ENCODE measurements at regions not wholly inside any gene's neighbourhood (a gene's known extent, or its start where the extent isn't known, plus 50 kb on each side); places are given as distances from the start of the nearest gene placed in this dataset.

DNA sequence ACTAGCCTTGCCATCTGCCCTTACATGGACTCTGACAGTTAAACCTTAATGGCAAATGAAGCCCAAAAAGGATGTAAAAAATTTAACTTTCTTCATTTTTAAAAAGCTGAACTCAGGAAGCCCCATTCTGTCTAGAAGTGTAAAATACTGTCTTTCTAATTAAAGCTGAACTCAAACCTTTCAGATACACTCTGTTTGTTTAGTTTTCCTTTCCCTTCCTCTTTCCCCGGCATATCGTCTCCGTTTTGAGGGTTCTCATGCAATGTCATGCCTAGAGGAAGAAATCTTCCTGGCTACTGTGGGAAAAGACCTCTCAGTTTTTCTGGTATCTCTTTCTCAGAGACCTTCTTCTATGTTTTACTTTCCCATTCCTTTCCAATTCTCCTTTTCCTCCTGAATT, 841.5 kb downstream of the DTWD2 start:
- no peak for DNase-seq
- TF ChIP-seq CTCF (IDR thresholded peaks at IDR 0.05; ENCODE audit: borderline replicate concordance), result no peak

GRCh38 chr5:118144540-118144939, 843.8 kb downstream of the DTWD2 start:
- no peak for TF ChIP-seq CTCF (IDR thresholded peaks at IDR 0.05; ENCODE audit: borderline replicate concordance)

More for the DNA sequence above, 841.5 kb downstream of the DTWD2 start:
- Histone ChIP-seq H3K4me1 (peaks cover 5% of the 10 kb centered on the region), H3K27ac (replicated peaks) (no peak overlapping the region), H3K4me3 (no peak overlapping the region), H3K27me3 (ENCODE audit: low read depth) (no peaks in the 10 kb centered on the region), H3K36me3 (no peaks in the 10 kb centered on the region), H3K9me3 (replicated peaks) (peaks cover 5% of the 10 kb centered on the region)
- intact Hi-C loops (cut with micrococcal nuclease), result no loop called here

DNA sequence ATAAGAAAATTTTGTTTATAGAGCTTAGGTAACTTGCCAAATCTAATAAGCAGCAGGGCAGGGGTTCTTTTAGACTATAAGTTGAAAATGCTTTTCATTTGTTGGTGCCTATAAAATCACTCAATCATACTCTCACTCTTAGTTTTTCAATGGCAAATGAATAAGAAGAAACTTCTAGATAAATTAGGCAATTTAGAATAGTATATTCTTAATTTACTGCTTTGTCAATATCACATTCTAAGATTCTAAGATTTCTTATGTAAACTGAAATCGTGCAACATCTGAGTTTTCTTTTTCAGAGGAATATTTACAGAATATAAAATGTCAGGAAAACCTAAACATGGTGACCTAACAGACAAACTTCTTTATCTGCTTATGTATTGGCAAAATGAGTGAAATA, 849.0 kb downstream of the DTWD2 start:
- no peak overlapping the region for H3K4me3 ChIP-seq
- DNase-seq, result no peak
- no peaks in the 10 kb centered on the region for H3K27me3 ChIP-seq (ENCODE audit: low read depth)
- no peak for TF ChIP-seq CTCF (IDR thresholded peaks at IDR 0.05; ENCODE audit: borderline replicate concordance)
- peaks cover 1% of the 10 kb centered on the region for H3K4me1 ChIP-seq
- no peaks in the 10 kb centered on the region for H3K9me3 ChIP-seq (replicated peaks)
- H3K27ac ChIP-seq (replicated peaks), result no peak overlapping the region
- no peaks in the 10 kb centered on the region for H3K36me3 ChIP-seq
- intact Hi-C loops (cut with micrococcal nuclease), result no loop called here

More at GRCh38 chr5:118144540-118144939, 843.8 kb downstream of the DTWD2 start:
- Histone ChIP-seq H3K36me3 (no peaks in the 10 kb centered on the region), H3K4me1 (peaks cover 5% of the 10 kb centered on the region), H3K27me3 (ENCODE audit: low read depth) (no peaks in the 10 kb centered on the region), H3K9me3 (replicated peaks) (no peaks in the 10 kb centered on the region), H3K27ac (replicated peaks) (no peak overlapping the region), H3K4me3 (no peak overlapping the region)
- intact Hi-C loops (cut with micrococcal nuclease), result no loop called here
- no peak for DNase-seq

DNA sequence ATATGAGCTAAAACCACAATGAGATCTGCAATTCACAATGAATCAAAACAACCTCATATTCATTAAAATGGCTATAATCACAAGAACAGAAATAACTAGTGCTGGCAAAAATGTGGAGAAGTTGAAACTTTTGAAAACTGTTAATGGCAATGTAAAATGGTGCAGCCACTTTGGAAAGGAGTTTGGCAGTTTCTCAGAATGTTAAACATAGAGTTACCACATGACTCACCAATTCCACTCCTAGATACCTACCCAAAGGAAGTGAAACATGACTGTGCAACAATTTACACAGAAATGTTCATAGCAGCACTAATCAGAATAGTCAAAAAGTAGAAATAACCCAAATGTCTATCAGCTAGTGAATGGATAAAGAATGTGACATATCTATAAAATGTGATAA, 862.2 kb downstream of the DTWD2 start:
- Histone ChIP-seq H3K4me3 (no peak overlapping the region), H3K27me3 (ENCODE audit: low read depth) (no peaks in the 10 kb centered on the region), H3K4me1 (no peaks in the 10 kb centered on the region), H3K36me3 (no peaks in the 10 kb centered on the region), H3K9me3 (replicated peaks) (no peaks in the 10 kb centered on the region), H3K27ac (replicated peaks) (no peak overlapping the region)
- intact Hi-C loops (cut with micrococcal nuclease), result no loop called here
- no peak for TF ChIP-seq CTCF (IDR thresholded peaks at IDR 0.05; ENCODE audit: borderline replicate concordance)
- no peak for DNase-seq

DNA sequence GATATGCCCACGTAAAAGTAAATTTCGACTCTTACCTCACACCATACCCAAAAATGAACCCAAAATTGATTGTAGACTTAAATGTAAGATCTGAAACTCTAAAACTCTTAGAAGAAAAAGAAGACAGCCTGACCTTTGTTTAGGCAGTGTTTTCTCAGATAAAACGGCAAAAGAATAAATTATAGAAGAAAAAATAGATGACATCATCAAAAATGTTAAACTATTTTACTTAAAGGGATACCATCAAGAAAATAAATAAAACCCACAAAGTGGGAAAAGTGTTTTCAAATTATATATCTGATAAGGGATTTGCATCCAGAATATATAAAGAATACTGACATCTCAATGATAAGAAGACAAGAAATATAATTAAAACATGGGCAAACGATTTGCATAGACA, 862.7 kb downstream of the DTWD2 start:
- no peaks in the 10 kb centered on the region for H3K27me3 ChIP-seq (ENCODE audit: low read depth)
- H3K4me1 ChIP-seq, result no peaks in the 10 kb centered on the region
- no peak for DNase-seq
- no peak overlapping the region for H3K4me3 ChIP-seq
- H3K27ac ChIP-seq (replicated peaks), result no peak overlapping the region
- TF ChIP-seq CTCF (IDR thresholded peaks at IDR 0.05; ENCODE audit: borderline replicate concordance), result no peak
- intact Hi-C loops (cut with micrococcal nuclease), result no loop called here
- H3K36me3 ChIP-seq, result no peaks in the 10 kb centered on the region
- H3K9me3 ChIP-seq (replicated peaks), result no peaks in the 10 kb centered on the region

- Histone ChIP-seq H3K4me3 (no peak overlapping the region), H3K36me3 (no peaks in the 10 kb centered on the region), H3K27ac (replicated peaks) (no peak overlapping the region), H3K9me3 (replicated peaks) (no peaks in the 10 kb centered on the region), H3K4me1 (no peaks in the 10 kb centered on the region), H3K27me3 (ENCODE audit: low read depth) (no peaks in the 10 kb centered on the region)
- no peak for TF ChIP-seq CTCF (IDR thresholded peaks at IDR 0.05; ENCODE audit: borderline replicate concordance)
- intact Hi-C loops (cut with micrococcal nuclease), result no loop called here
- DNase-seq, result no peak
These were observed 867.1 kb downstream of the DTWD2 start for GRCh38 chr5:118121258-118121657.

Measured in left ventricle myocardium inferior (tissue), 1 donor.